ENCODE measurements at regions not wholly inside any gene's neighbourhood (a gene's known extent, or its start where the extent isn't known, plus 50 kb on each side); places are given as distances from the start of the nearest gene placed in this dataset.

DNA sequence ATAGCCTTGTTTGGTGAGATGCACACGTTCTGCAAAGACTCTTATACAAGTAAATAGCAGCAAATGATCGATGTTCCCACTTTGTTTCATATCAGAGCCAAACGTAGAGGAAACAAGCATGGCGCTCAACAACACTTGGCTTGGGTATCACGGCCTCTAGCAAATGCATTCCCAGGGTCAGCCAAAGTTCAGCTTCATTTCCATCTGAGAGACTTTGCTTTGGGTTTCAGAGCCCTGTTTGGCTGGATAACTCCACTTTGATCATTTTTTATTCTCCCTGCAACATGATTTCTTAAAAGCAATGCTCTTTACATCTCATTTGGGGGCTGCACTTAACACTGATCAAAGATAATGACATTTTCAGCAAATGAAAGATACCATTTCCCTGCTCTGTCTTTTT is 199.2 kb upstream of the FAM9B start:
- no peaks in the 10 kb centered on the region for H3F3A ChIP-seq (replicated peaks; ENCODE audit: low read depth)
- ATAC-seq, result no peak

More for the DNA sequence above, 199.2 kb upstream of the FAM9B start:
- H3K27ac Mint-ChIP-seq, result no peak overlapping the region
- H3K27me3 ChIP-seq (ENCODE audit: insufficient read depth), result no peaks in the 10 kb centered on the region
- no peaks in the 10 kb centered on the region for H4K20me1 ChIP-seq (replicated peaks; ENCODE audit: insufficient read depth)
- H3K4me3 ChIP-seq, result no peak overlapping the region
- no peaks in the 10 kb centered on the region for H3K79me2 ChIP-seq (replicated peaks; ENCODE audit: insufficient read depth)
- no peaks in the 10 kb centered on the region for H3K36me3 Mint-ChIP-seq (ENCODE audit: low read depth)
- H3K4me2 ChIP-seq, result no peak overlapping the region
- H3K27ac ChIP-seq (ENCODE audit: low read depth), result no peak overlapping the region
- H3K4me3 Mint-ChIP-seq, result no peak overlapping the region
- no peaks in the 10 kb centered on the region for H3K36me3 ChIP-seq (ENCODE audit: insufficient read depth)
- H2AFZ ChIP-seq, result no peak overlapping the region
- H3K4me1 Mint-ChIP-seq, result no peaks in the 10 kb centered on the region
- H3K9me3 Mint-ChIP-seq, result no peaks in the 10 kb centered on the region
- no peak for DNase-seq (ENCODE audit: low spot score)
- no peaks in the 10 kb centered on the region for H3K9me2 ChIP-seq (ENCODE audit: insufficient read depth)
- TF ChIP-seq CREB1 (CRISPR knock-in tag; IDR thresholded peaks at IDR 0.05; ENCODE audit: low read depth) (no peak), STAT1 (IDR thresholded peaks at IDR 0.05; ENCODE audit: unreplicated experiment) (no peak), EZH2 (IDR thresholded peaks at IDR 0.05; ENCODE audit: low read depth, unreplicated experiment) (no peak), ZNF462 (CRISPR knock-in tag; IDR thresholded peaks at IDR 0.05) (no peak), POLR2AphosphoS5 (IDR thresholded peaks at IDR 0.05; ENCODE audit: low read depth) (no peak), ZNF331 (CRISPR knock-in tag; IDR thresholded peaks at IDR 0.05; ENCODE audit: low read depth) (no peak), ZNF114 (CRISPR knock-in tag; IDR thresholded peaks at IDR 0.05) (no peak), REST (IDR thresholded peaks at IDR 0.05; ENCODE audit: unreplicated experiment) (no peak), ETS1 (IDR thresholded peaks at IDR 0.05) (no peak), EZH2phosphoT487 (IDR thresholded peaks at IDR 0.05; ENCODE audit: unreplicated experiment) (no peak), JUNB (IDR thresholded peaks at IDR 0.05; ENCODE audit: unreplicated experiment) (no peak), NANOG (IDR thresholded peaks at IDR 0.05; ENCODE audit: borderline replicate concordance) (no peak)
- TF ChIP-seq, protein P1, sequence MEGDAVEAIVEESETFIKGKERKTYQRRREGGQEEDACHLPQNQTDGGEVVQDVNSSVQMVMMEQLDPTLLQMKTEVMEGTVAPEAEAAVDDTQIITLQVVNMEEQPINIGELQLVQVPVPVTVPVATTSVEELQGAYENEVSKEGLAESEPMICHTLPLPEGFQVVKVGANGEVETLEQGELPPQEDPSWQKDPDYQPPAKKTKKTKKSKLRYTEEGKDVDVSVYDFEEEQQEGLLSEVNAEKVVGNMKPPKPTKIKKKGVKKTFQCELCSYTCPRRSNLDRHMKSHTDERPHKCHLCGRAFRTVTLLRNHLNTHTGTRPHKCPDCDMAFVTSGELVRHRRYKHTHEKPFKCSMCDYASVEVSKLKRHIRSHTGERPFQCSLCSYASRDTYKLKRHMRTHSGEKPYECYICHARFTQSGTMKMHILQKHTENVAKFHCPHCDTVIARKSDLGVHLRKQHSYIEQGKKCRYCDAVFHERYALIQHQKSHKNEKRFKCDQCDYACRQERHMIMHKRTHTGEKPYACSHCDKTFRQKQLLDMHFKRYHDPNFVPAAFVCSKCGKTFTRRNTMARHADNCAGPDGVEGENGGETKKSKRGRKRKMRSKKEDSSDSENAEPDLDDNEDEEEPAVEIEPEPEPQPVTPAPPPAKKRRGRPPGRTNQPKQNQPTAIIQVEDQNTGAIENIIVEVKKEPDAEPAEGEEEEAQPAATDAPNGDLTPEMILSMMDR (conservative IDR thresholded peaks at IDR 0.05; ENCODE audit: low read depth in 2 of 2), result no peak
- no peaks in the 10 kb centered on the region for H3K27me3 Mint-ChIP-seq (ENCODE audit: insufficient read depth, low read depth, poor library complexity)
- H3K4me1 ChIP-seq (ENCODE audit: insufficient read depth), result no peaks in the 10 kb centered on the region

Data from GM23338 (cell line).